ENCODE measurements at regions not wholly inside any gene's neighbourhood (a gene's known extent, or its start where the extent isn't known, plus 50 kb on each side); places are given as distances from the start of the nearest gene placed in this dataset.
A peak's percentile ranks its signal among the peaks of the same experiment; 100 is the strongest.

DNA sequence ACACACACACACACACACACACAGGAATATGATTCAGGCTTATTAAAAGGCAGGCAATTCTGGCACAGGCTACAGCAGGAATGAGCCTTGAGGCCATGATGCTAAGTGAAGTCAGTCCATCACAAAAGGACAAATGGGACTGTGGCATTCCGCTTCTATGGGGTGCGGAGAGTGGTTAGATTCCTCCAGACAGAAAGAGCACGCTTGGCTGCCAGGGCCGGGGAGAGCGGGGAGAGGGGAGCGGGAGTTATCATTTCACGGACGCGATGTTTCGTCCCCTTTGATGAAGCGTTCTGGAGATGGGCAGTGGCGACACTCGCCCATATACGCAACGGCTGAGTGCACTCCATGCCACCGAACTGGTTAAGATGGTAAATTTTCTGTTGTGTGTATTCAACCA is 58.5 kb upstream of the FAM174B start:
- peak; percentile 37 for DNase-seq (ENCODE audit: extremely low spot score)
- POLR2A ChIA-PET = interaction anchor here (1.0 kb wide), 1 partner anchor 193 kb away, joined by 3 read pairs; no protein-coding TSS in a partner anchor
- CTCF ChIA-PET = interaction anchor here (0.5 to 2.8 kb wide), 18 partner anchors 8 to 1093 kb away, joined by 3 to 37 read pairs (median 4); no protein-coding TSS in a partner anchor
- TF ChIP-seq FOXK2 (IDR thresholded peaks at IDR 0.05) = no peak
- TF ChIP-seq, protein P1, sequence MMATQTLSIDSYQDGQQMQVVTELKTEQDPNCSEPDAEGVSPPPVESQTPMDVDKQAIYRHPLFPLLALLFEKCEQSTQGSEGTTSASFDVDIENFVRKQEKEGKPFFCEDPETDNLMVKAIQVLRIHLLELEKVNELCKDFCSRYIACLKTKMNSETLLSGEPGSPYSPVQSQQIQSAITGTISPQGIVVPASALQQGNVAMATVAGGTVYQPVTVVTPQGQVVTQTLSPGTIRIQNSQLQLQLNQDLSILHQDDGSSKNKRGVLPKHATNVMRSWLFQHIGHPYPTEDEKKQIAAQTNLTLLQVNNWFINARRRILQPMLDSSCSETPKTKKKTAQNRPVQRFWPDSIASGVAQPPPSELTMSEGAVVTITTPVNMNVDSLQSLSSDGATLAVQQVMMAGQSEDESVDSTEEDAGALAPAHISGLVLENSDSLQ (IDR thresholded peaks at IDR 0.05) = no peak
- TF ChIP-seq HDGF (IDR thresholded peaks at IDR 0.05; ENCODE audit: borderline replicate concordance) = no peak
- TF ChIP-seq NFRKB (IDR thresholded peaks at IDR 0.05) = no peak
- TF ChIP-seq SUZ12 (IDR thresholded peaks at IDR 0.05) = no peak
- TF ChIP-seq L3MBTL2 (conservative IDR thresholded peaks at IDR 0.05) = no peak
- no peak for TF ChIP-seq SP1 (IDR thresholded peaks at IDR 0.05)
- TF ChIP-seq ELF4 (IDR thresholded peaks at IDR 0.05) = no peak
- TF ChIP-seq CTBP1 (IDR thresholded peaks at IDR 0.05; ENCODE audit: borderline replicate concordance) = no peak
- TF ChIP-seq LEF1 (IDR thresholded peaks at IDR 0.05; ENCODE audit: borderline replicate concordance) = no peak
- no peak for TF ChIP-seq ARNT (IDR thresholded peaks at IDR 0.05)
- no peak for TF ChIP-seq ZNF384 (IDR thresholded peaks at IDR 0.05)
- no peak for TF ChIP-seq FOXM1 (IDR thresholded peaks at IDR 0.05; ENCODE audit: borderline replicate concordance)

DNA sequence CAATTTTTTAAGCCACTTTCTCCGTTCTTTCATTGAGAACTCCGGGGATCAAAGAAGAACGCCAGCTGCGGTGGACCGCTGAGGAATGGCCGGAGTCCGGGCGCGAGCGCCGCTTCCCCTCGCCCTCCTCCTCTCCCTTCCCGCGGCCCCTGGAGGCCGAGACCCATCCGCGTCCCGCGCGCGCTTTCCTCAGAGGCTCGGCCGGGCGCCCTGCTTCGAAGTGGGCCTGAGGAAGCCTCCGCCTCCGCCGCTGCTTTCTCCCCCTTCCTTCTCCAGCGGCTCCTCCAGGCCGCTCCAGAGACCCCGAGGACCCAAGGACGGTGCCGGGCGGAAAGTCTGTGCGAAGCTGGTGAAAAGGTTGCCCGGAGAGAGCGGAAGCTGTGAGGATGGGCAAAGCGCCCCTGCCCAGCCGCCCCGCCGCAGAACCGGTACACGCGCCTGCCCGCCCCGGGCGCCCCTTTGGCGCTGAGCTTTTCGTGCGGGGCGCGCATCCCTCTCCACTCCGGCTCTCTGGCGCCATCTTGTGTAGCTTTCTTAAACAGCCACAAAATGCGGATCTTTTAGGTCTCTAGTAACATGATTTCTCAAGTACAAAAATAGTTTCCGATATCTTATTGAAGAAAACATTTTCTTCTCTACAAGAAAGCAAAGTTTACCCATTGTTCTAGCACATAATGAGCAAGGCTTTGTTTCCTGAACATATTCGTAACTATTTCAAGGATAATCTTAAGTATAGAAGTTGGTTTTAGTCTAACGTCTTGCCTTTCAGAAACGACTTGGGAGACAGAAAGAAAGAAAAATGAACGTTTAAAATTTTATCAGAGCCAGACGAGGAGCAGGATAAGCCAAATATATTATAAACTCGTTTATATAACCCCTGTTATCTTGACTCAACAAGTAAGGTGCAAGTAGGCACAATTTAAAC is 59.2 kb upstream of the FAM174B start:
- POLR2A ChIA-PET = interaction anchor here (1.0 kb wide), 1 partner anchor 193 kb away, joined by 3 read pairs; no protein-coding TSS in a partner anchor

DNA sequence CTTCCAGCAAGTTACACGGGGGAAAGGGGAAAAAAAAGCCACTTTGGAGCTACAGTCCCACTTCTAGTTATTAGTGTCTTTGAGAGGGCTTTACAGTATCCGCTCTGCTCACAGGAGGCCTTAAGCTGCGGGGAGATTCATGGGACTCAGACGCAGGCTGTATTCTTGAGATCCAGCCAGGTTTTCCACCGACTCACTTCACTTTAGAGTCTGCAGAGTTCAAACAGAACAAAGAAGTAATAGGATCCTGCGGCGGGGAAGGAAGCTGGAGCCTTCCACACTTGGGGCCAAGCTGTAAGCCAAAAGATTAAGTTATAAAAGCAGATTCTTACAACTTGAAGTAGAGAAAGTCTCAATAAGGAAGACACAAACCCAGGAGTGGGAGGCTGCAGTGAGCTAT is 60.2 kb upstream of the FAM174B start:
- DNase-seq (ENCODE audit: extremely low spot score) = no peak
- POLR2A ChIA-PET = no interaction called here
- CTCF ChIA-PET = interaction anchor here (0.6 to 2.8 kb wide), 5 partner anchors 81 to 624 kb away, joined by 3 to 37 read pairs (median 5); no protein-coding TSS in a partner anchor
- no peak for TF ChIP-seq LEF1 (IDR thresholded peaks at IDR 0.05; ENCODE audit: borderline replicate concordance)
- TF ChIP-seq FOXK2 (IDR thresholded peaks at IDR 0.05) = no peak
- no peak for TF ChIP-seq SUZ12 (IDR thresholded peaks at IDR 0.05)
- no peak for TF ChIP-seq BHLHE40 (IDR thresholded peaks at IDR 0.05; ENCODE audit: borderline replicate concordance)
- no peak for TF ChIP-seq NFRKB (IDR thresholded peaks at IDR 0.05)
- TF ChIP-seq ARNT (IDR thresholded peaks at IDR 0.05) = no peak
- no peak for TF ChIP-seq SP1 (IDR thresholded peaks at IDR 0.05)
- TF ChIP-seq CTBP1 (IDR thresholded peaks at IDR 0.05; ENCODE audit: borderline replicate concordance) = no peak
- TF ChIP-seq FOXA1 (IDR thresholded peaks at IDR 0.05) = no peak
- TF ChIP-seq L3MBTL2 (conservative IDR thresholded peaks at IDR 0.05) = no peak
- no peak for TF ChIP-seq HDGF (IDR thresholded peaks at IDR 0.05; ENCODE audit: borderline replicate concordance)
- no peak for TF ChIP-seq ZNF384 (IDR thresholded peaks at IDR 0.05)
- TF ChIP-seq FOXM1 (IDR thresholded peaks at IDR 0.05; ENCODE audit: borderline replicate concordance) = no peak
- TF ChIP-seq, protein P1 (IDR thresholded peaks at IDR 0.05) = no peak
- TF ChIP-seq TARDBP (IDR thresholded peaks at IDR 0.05) = no peak
- TF ChIP-seq ELF4 (IDR thresholded peaks at IDR 0.05) = no peak

More for the DNA sequence above, 59.2 kb upstream of the FAM174B start:
- CTCF ChIA-PET = interaction anchor here (0.5 to 2.8 kb wide), 22 partner anchors 9 to 1094 kb away, joined by 3 to 37 read pairs (median 4); no protein-coding TSS in a partner anchor
- no peak for TF ChIP-seq ZNF384 (IDR thresholded peaks at IDR 0.05)
- TF ChIP-seq FOXA1 (IDR thresholded peaks at IDR 0.05) = no peak
- TF ChIP-seq L3MBTL2 (conservative IDR thresholded peaks at IDR 0.05) = peak; percentile 78
- TF ChIP-seq FOXK2 (IDR thresholded peaks at IDR 0.05) = no peak
- TF ChIP-seq CTBP1 (IDR thresholded peaks at IDR 0.05; ENCODE audit: borderline replicate concordance) = 0 out of 2 replicates have a peak, but pooled peaks have one; percentile 30
- no peak for TF ChIP-seq LEF1 (IDR thresholded peaks at IDR 0.05; ENCODE audit: borderline replicate concordance)
- no peak for TF ChIP-seq TARDBP (IDR thresholded peaks at IDR 0.05)
- DNase-seq (ENCODE audit: extremely low spot score) = peak; percentile 82

DNA sequence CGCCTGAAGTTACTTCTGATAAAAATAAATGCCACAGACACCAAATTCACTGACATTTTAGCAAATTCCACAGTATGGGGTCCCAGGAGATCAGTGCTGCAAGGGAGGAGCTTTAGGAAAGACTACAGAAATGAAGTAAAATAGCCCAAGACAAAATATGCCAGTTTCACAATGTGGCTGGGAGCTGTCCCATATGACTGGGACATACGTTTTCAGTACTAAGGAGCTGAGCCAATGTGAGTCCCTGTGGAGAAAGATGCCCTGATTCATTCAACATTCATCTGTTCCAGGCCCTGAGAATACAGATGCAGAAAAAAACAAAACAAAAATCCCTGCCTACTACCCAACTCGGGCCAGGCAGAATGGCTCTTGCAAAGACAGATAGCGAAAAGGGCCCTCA is 63.4 kb upstream of the FAM174B start:
- CTCF ChIA-PET = no interaction called here
- POLR2A ChIA-PET = interaction anchor here (0.9 kb wide), 1 partner anchor 15 kb away, joined by 3 read pairs; no protein-coding TSS in a partner anchor
- no peak for TF ChIP-seq HDGF (IDR thresholded peaks at IDR 0.05; ENCODE audit: borderline replicate concordance)
- DNase-seq (ENCODE audit: extremely low spot score) = no peak

DNA sequence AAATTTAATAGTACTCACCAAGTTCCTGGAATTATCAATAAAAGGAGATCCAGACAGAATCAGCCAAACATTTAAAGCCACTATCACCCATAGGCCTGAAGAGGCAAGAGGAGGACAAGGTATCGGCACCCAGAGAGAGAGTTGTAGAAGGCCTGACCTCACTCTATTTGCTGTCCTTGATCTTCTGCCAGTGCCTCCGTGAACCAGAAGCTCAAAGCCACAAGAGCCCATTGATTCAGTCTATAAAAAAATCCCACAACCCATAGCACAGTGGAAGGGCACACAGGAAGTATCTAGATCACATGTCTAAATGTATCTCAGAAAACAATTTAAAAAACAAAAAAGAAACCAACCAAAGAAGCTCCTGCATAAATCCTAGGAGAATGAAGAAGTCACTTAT is 68.6 kb upstream of the FAM174B start:
- TF ChIP-seq SUZ12 (IDR thresholded peaks at IDR 0.05) (no peak), SP1 (IDR thresholded peaks at IDR 0.05) (no peak), LEF1 (IDR thresholded peaks at IDR 0.05; ENCODE audit: borderline replicate concordance) (no peak)
- TF ChIP-seq, protein P1 (IDR thresholded peaks at IDR 0.05) = no peak
- POLR2A ChIA-PET = no interaction called here
- CTCF ChIA-PET = interaction anchor here (0.6 to 0.7 kb wide), 3 partner anchors 10 to 195 kb away, joined by 3 read pairs; no protein-coding TSS in a partner anchor
- no peak for DNase-seq (ENCODE audit: extremely low spot score)

DNA sequence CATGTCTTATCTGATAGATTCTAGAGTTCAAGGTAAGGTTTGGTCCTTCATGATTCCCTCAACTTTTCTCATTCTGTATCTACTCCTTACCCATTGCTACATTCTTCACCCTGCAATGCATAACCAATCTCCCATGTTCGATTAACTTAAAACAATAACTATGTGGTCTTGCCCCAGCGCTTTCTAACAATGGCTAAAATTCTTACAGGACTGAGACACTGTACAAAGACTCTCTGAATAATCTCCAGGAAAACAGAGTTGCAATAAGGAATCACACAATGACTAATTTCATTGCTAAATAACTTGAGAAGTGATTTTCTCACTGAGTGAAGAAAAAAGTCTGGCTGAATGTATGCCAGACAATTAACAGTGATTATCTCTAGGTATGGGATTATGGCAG is 69.6 kb upstream of the FAM174B start:
- CTCF ChIA-PET = interaction anchor here (0.6 kb wide), 1 partner anchor 635 kb away, joined by 3 read pairs; no protein-coding TSS in a partner anchor
- POLR2A ChIA-PET = no interaction called here
- no peak for DNase-seq (ENCODE audit: extremely low spot score)
- no peak for TF ChIP-seq SP1 (IDR thresholded peaks at IDR 0.05)
- no peak for TF ChIP-seq ZNF384 (IDR thresholded peaks at IDR 0.05)
- TF ChIP-seq LEF1 (IDR thresholded peaks at IDR 0.05; ENCODE audit: borderline replicate concordance) = no peak
- TF ChIP-seq, protein P1 (IDR thresholded peaks at IDR 0.05) = no peak
- no peak for TF ChIP-seq FOXA1 (IDR thresholded peaks at IDR 0.05)
- no peak for TF ChIP-seq BHLHE40 (IDR thresholded peaks at IDR 0.05; ENCODE audit: borderline replicate concordance)
- TF ChIP-seq TARDBP (IDR thresholded peaks at IDR 0.05) = no peak
- TF ChIP-seq ELF4 (IDR thresholded peaks at IDR 0.05) = no peak
- no peak for TF ChIP-seq ARNT (IDR thresholded peaks at IDR 0.05)
- no peak for TF ChIP-seq FOXM1 (IDR thresholded peaks at IDR 0.05; ENCODE audit: borderline replicate concordance)
- no peak for TF ChIP-seq NFRKB (IDR thresholded peaks at IDR 0.05)
- no peak for TF ChIP-seq L3MBTL2 (conservative IDR thresholded peaks at IDR 0.05)
